ENCODE measurements at regions not wholly inside any gene's neighbourhood (a gene's known extent, or its start where the extent isn't known, plus 50 kb on each side); places are given as distances from the start of the nearest gene placed in this dataset.

GRCh38 chr3:59280113-59280512 lies 230.3 kb upstream of the CFAP20DC start:
- no peak for DNase-seq

- no peak for DNase-seq
These were observed 228.0 kb upstream of the CFAP20DC start for GRCh38 chr3:59277816-59278215.

GRCh38 chr3:59277201-59277600 lies 227.4 kb upstream of the CFAP20DC start:
- no peak for DNase-seq

GRCh38 chr3:59273976-59274375 lies 224.2 kb upstream of the CFAP20DC start:
- no peak for DNase-seq

- DNase-seq: no peak
These were observed 222.1 kb upstream of the CFAP20DC start for GRCh38 chr3:59271971-59272370.

GRCh38 chr3:59270921-59271320 lies 221.1 kb upstream of the CFAP20DC start:
- DNase-seq: no peak

GRCh38 chr3:59270209-59270608 lies 220.4 kb upstream of the CFAP20DC start:
- DNase-seq: no peak

- DNase-seq: no peak
These were observed 218.3 kb upstream of the CFAP20DC start for GRCh38 chr3:59268170-59268569.

GRCh38 chr3:59267021-59267420 lies 217.2 kb upstream of the CFAP20DC start:
- no peak for DNase-seq

- no peak for DNase-seq
These were observed 216.7 kb upstream of the CFAP20DC start for GRCh38 chr3:59266551-59266950.

- DNase-seq: no peak
These were observed 215.7 kb upstream of the CFAP20DC start for GRCh38 chr3:59265566-59265965.

GRCh38 chr3:59264366-59264765 lies 214.5 kb upstream of the CFAP20DC start:
- no peak for DNase-seq

- no peak for DNase-seq
These were observed 213.3 kb upstream of the CFAP20DC start for GRCh38 chr3:59263152-59263551.

GRCh38 chr3:59262076-59262498 lies 212.3 kb upstream of the CFAP20DC start:
- no peak for DNase-seq

GRCh38 chr3:59261009-59261408 lies 211.2 kb upstream of the CFAP20DC start:
- DNase-seq: no peak

- DNase-seq: no peak
These were observed 208.9 kb upstream of the CFAP20DC start for GRCh38 chr3:59258550-59259260.

GRCh38 chr3:59257506-59257905 lies 207.7 kb upstream of the CFAP20DC start:
- no peak for DNase-seq

GRCh38 chr3:59256230-59256629 lies 206.4 kb upstream of the CFAP20DC start:
- DNase-seq: no peak

GRCh38 chr3:59254976-59255375 lies 205.2 kb upstream of the CFAP20DC start:
- no peak for DNase-seq

GRCh38 chr3:59254433-59254832 lies 204.6 kb upstream of the CFAP20DC start:
- no peak for DNase-seq

GRCh38 chr3:59253523-59253922 lies 203.7 kb upstream of the CFAP20DC start:
- DNase-seq: no peak

GRCh38 chr3:59251869-59252268 lies 202.0 kb upstream of the CFAP20DC start:
- DNase-seq: no peak

- no peak for DNase-seq
These were observed 200.8 kb upstream of the CFAP20DC start for GRCh38 chr3:59250600-59250999.

GRCh38 chr3:59249698-59250361 lies 200.0 kb upstream of the CFAP20DC start:
- no peak for DNase-seq

- DNase-seq: no peak
These were observed 199.2 kb upstream of the CFAP20DC start for GRCh38 chr3:59249004-59249403.

All from activated T-cell treated with anti-CD3 and anti-CD28 coated beads for 4 hours (primary cell).